ENCODE measurements at regions not wholly inside any gene's neighbourhood (a gene's known extent, or its start where the extent isn't known, plus 50 kb on each side); places are given as distances from the start of the nearest gene placed in this dataset.

DNA sequence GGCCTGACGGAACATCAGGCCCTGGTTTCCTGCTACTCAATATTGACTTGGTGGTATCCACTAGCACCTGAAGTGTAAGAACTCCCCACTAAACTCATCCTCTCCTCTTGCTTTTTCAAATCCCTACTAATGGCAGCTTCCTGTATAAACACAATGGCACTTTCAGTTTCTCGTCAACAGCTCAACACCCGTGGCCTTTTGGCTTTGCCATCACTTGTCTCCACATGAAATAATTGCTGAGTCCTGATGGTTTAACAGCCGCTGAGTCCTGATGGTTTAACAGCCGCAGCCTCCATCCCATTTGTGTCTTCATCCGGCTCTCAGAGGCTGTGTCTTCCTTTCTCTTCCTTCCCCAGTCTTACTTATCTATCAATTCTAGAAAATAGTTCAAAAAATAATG, 261.4 kb upstream of the PITRM1 start:
- DNase-seq (ENCODE audit: low read depth, low spot score): no peak
- Histone ChIP-seq H3K9me1 (replicated peaks; ENCODE audit: control insufficient read depth, extremely low read depth, insufficient read depth, low read length) (no peaks in the 10 kb centered on the region), H3K27me3 (ENCODE audit: control insufficient read depth in 2 of 2, insufficient read depth in 2 of 2, low read length in 2 of 2) (no peaks in the 10 kb centered on the region), H3K4me3 (replicated peaks in 1 of 3; ENCODE audit: insufficient read depth in 1 of 3, low read depth in 1 of 3, low read length in 3 of 3) (no peak overlapping the region), H3K27ac (ENCODE audit: insufficient read depth, low read depth, low read length) (no peak overlapping the region), H3K4me1 (ENCODE audit: control insufficient read depth, extremely low read depth, insufficient read depth, low read length) (peaks cover 13% of the 10 kb centered on the region), H2AFZ (ENCODE audit: low read depth, low read length) (peak overlapping the region; percentile 37), H3K36me3 (ENCODE audit: control insufficient read depth in 2 of 2, extremely low read depth in 1 of 2, insufficient read depth in 2 of 2, low read length in 2 of 2) (no peaks in the 10 kb centered on the region), H3K4me2 (ENCODE audit: insufficient read depth, low read length) (no peak overlapping the region), H3K9ac (replicated peaks; ENCODE audit: extremely low read depth, insufficient read depth, low read length) (no peak overlapping the region), H4K20me1 (replicated peaks; ENCODE audit: control insufficient read depth, extremely low read depth, insufficient read depth, low read length) (no peaks in the 10 kb centered on the region), H3K9me3 (replicated peaks; ENCODE audit: control insufficient read depth, insufficient read depth, low read length) (no peaks in the 10 kb centered on the region), H3K79me2 (ENCODE audit: control insufficient read depth, insufficient read depth, low read length) (no peaks in the 10 kb centered on the region)
- intact Hi-C loops (cut with micrococcal nuclease) (loop anchor here (2.0 kb wide), 1 partner anchor 33 kb away; no protein-coding TSS in a partner anchor), dilution Hi-C loops (cut with MboI; ENCODE audit: extremely low pct_ligation_motif_present, low sequenced_read_pairs) (no loop called here)
- no peak for FAIRE-seq
- TF ChIP-seq EZH2 (IDR thresholded peaks at IDR 0.05; ENCODE audit: borderline replicate concordance, low read depth, low read length, severe bottlenecking) (no peak), GATA2 (IDR thresholded peaks at IDR 0.05; ENCODE audit: insufficient read depth, insufficient read length, low read depth, low read length) (no peak)
- TF ChIP-seq, protein P1, sequence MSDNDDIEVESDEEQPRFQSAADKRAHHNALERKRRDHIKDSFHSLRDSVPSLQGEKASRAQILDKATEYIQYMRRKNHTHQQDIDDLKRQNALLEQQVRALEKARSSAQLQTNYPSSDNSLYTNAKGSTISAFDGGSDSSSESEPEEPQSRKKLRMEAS (IDR thresholded peaks at IDR 0.05; ENCODE audit: insufficient read depth, insufficient read length): no peak
- no TSS peak for BruUV-seq (replicated peaks)
- ChIA-PET POLR2A (no interaction called here), CTCF (no interaction called here)

DNA sequence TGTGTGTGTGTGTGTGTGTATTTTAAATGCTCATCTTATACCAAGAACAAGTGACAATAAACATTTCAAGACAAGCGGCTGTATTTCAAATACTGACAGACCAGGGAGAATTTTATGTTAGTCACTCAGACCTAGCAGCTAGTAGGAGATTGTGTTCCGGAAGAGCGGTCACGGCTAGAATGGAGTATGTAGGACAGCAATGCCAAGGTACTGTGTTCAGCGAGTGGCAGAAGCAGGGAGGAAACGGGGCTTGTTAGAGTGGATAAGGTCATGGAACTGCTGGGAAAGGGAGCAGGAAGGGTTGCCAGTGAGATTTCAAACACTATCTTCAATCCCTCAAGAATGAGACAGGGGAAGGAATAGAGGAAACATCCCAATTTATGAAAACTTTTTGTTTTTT, 260.5 kb upstream of the PITRM1 start:
- H4K20me1 ChIP-seq (replicated peaks; ENCODE audit: control insufficient read depth, extremely low read depth, insufficient read depth, low read length): no peaks in the 10 kb centered on the region
- FAIRE-seq (no peak), DNase-seq (ENCODE audit: low read depth, low spot score) (no peak)
- intact Hi-C loops (cut with micrococcal nuclease) (no loop called here), dilution Hi-C loops (cut with MboI; ENCODE audit: extremely low pct_ligation_motif_present, low sequenced_read_pairs) (no loop called here)
- peaks cover 13% of the 10 kb centered on the region for H3K4me1 ChIP-seq (ENCODE audit: control insufficient read depth, extremely low read depth, insufficient read depth, low read length)
- H3K27me3 ChIP-seq (ENCODE audit: control insufficient read depth in 2 of 2, insufficient read depth in 2 of 2, low read length in 2 of 2): no peaks in the 10 kb centered on the region
- H3K36me3 ChIP-seq (ENCODE audit: control insufficient read depth in 2 of 2, extremely low read depth in 1 of 2, insufficient read depth in 2 of 2, low read length in 2 of 2): no peaks in the 10 kb centered on the region
- ChIA-PET POLR2A (no interaction called here), CTCF (no interaction called here)
- H3K9ac ChIP-seq (replicated peaks; ENCODE audit: extremely low read depth, insufficient read depth, low read length): no peak overlapping the region
- H3K9me1 ChIP-seq (replicated peaks; ENCODE audit: control insufficient read depth, extremely low read depth, insufficient read depth, low read length): no peaks in the 10 kb centered on the region
- no peak overlapping the region for H2AFZ ChIP-seq (ENCODE audit: low read depth, low read length)
- TF ChIP-seq FOS (IDR thresholded peaks at IDR 0.05; ENCODE audit: borderline replicate concordance, insufficient read depth, low read length) (no peak), POLR2A (IDR thresholded peaks at IDR 0.05; ENCODE audit: low read depth, low read length) (no peak), MYC (IDR thresholded peaks at IDR 0.05; ENCODE audit: low read depth, low read length) (no peak), POLR2AphosphoS5 (IDR thresholded peaks at IDR 0.05; ENCODE audit: insufficient read depth, low read depth, low read length) (no peak), GATA2 (IDR thresholded peaks at IDR 0.05; ENCODE audit: insufficient read depth, insufficient read length, low read depth, low read length) (no peak), JUN (IDR thresholded peaks at IDR 0.05; ENCODE audit: borderline replicate concordance, insufficient read depth, insufficient read length, low read depth) (no peak), EZH2 (IDR thresholded peaks at IDR 0.05; ENCODE audit: borderline replicate concordance, low read depth, low read length, severe bottlenecking) (no peak)
- TF ChIP-seq, protein P1 (IDR thresholded peaks at IDR 0.05; ENCODE audit: insufficient read depth, insufficient read length): no peak
- TF ChIP-seq, protein P2, sequence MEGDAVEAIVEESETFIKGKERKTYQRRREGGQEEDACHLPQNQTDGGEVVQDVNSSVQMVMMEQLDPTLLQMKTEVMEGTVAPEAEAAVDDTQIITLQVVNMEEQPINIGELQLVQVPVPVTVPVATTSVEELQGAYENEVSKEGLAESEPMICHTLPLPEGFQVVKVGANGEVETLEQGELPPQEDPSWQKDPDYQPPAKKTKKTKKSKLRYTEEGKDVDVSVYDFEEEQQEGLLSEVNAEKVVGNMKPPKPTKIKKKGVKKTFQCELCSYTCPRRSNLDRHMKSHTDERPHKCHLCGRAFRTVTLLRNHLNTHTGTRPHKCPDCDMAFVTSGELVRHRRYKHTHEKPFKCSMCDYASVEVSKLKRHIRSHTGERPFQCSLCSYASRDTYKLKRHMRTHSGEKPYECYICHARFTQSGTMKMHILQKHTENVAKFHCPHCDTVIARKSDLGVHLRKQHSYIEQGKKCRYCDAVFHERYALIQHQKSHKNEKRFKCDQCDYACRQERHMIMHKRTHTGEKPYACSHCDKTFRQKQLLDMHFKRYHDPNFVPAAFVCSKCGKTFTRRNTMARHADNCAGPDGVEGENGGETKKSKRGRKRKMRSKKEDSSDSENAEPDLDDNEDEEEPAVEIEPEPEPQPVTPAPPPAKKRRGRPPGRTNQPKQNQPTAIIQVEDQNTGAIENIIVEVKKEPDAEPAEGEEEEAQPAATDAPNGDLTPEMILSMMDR (IDR thresholded peaks at IDR 0.05; ENCODE audit: extremely low read depth in 1 of 2, insufficient read depth in 1 of 2, low read depth in 1 of 2, low read length in 2 of 2): no peak
- H3K9me3 ChIP-seq (replicated peaks; ENCODE audit: control insufficient read depth, insufficient read depth, low read length): no peaks in the 10 kb centered on the region
- H3K4me2 ChIP-seq (ENCODE audit: insufficient read depth, low read length): no peak overlapping the region
- no peak overlapping the region for H3K4me3 ChIP-seq (replicated peaks in 1 of 3; ENCODE audit: insufficient read depth in 1 of 3, low read depth in 1 of 3, low read length in 3 of 3)
- no TSS peak for BruUV-seq (replicated peaks)
- no peaks in the 10 kb centered on the region for H3K79me2 ChIP-seq (ENCODE audit: control insufficient read depth, insufficient read depth, low read length)
- no peak overlapping the region for H3K27ac ChIP-seq (ENCODE audit: insufficient read depth, low read depth, low read length)
